ENCODE measurements at regions not wholly inside any gene's neighbourhood (a gene's known extent, or its start where the extent isn't known, plus 50 kb on each side); places are given as distances from the start of the nearest gene placed in this dataset.
A peak's percentile ranks its signal among the peaks of the same experiment; 100 is the strongest.
"Not testable (repeated sequence)": the region's sequence is repeated elsewhere in the genome, so short reads cannot be mapped to it uniquely, and the experiment has no call there.

- DNase-seq (ENCODE audit: low spot score) (no peak), FAIRE-seq (no peak)
Observed at GRCh38 chr3:4069796-4070195, 233.4 kb upstream of the SETMAR start.

GRCh38 chr3:4071481-4072184 is 231.5 kb upstream of the SETMAR start:
- DNase-seq (ENCODE audit: low spot score) (no peak), FAIRE-seq (peak; percentile 59)

DNA sequence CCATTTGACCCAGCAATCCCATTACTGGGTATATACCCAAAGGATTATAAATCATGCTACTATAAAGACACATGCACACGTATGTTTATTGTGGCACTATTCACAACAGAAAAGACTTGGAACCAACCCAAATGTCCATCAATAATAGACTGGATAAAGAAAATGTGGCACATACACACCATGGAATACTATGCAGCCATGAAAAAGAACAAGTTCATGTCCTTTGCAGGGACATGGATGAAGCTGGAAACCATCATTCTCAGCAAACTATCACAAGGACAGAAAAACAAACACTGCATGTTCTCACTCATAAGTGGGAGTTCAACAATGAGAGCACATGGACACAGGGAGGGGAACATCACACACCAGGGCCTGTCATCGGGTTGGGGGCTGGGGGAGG is 225.9 kb upstream of the SETMAR start:
- FAIRE-seq; DNase-seq (ENCODE audit: low spot score): not testable (repeated sequence)

DNA sequence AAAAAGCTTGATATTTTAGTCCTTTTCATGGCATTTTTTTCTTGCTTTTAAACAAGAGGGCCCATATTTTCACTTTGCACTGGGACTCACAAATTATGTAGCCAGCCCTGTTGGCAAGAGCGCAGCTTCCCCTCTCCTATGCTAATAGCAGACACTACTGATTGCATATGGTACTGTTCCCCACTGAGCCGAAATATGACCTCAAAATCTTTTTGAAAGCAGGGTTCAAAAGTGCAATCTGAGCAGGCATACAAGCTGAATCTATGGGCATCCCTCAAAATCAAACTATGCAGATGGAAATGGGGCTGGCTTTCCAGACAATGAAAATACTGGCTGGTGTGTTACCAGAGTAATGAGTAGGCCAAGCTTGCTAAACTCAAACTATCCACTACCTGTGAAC is 225.2 kb upstream of the SETMAR start:
- DNase-seq (ENCODE audit: low spot score) (no peak), FAIRE-seq (no peak)

DNA sequence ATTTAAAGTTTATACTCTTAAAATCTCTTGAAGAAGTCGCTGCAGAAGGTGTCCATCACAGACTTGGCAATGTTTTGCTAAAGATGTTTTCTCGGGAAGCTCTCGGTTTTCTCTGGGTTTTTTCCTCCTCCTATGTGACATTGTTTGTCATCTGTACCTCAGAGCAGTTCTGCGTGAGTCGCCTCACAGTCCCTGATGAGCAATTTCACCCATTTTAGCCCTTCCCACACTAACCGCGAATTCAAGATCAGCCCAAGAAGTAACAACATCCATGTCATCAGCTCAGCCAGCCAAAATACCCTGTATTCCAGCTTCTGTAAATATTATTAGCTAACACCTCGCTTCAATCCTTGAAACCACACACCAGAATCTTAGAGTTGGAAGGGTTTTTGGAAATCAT is 224.3 kb upstream of the SETMAR start:
- FAIRE-seq: no peak
- DNase-seq (ENCODE audit: low spot score): no peak

DNA sequence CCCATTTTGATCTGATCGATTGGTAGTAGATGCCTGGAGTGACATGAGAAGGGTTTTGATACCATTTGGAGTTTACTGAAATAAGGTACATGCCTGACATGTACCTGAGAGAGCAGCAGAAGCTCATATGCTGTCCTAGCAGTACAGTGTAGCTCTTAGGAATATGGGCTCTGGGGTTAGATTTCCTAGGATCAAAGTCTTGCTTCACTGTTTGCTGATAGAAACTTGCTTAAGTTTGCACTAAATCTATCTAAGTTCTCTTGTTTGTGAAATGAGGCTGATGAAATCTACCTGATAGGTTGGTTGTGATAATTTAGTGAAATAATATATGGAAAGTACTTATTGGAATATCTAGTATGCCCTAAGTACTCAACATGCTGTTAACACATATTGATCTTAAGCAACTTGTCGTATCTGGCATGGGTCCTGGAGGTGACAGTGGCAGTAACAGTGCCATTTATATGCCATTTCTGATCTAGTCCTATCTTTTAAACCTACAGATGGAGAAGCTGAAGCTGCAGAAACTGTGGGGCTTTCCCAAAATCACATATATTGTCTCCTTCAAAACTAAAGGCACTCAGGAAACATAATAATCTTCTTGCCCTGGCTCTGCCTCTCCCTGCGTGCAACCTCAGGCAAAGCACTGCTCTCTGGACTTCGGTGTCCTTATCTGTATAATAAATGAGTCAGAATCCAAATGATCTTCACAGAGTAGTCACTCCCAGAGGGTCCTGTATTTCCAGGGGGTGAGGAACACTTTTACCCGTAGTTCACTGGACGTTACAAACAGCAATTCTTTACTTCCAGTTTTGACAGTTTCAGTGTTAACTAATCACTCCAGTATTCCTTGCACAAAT is 223.6 kb upstream of the SETMAR start:
- DNase-seq (ENCODE audit: low spot score): no peak
- FAIRE-seq: no peak

- DNase-seq (ENCODE audit: low spot score) (no peak), FAIRE-seq (no peak)
Observed at GRCh38 chr3:4083225-4084015, 219.7 kb upstream of the SETMAR start.

GRCh38 chr3:4084271-4084670 is 218.9 kb upstream of the SETMAR start:
- FAIRE-seq: no peak
- DNase-seq (ENCODE audit: low spot score): no peak

- FAIRE-seq; DNase-seq (ENCODE audit: low spot score): not testable (repeated sequence)
Observed at GRCh38 chr3:4086662-4087061, 216.5 kb upstream of the SETMAR start.

DNA sequence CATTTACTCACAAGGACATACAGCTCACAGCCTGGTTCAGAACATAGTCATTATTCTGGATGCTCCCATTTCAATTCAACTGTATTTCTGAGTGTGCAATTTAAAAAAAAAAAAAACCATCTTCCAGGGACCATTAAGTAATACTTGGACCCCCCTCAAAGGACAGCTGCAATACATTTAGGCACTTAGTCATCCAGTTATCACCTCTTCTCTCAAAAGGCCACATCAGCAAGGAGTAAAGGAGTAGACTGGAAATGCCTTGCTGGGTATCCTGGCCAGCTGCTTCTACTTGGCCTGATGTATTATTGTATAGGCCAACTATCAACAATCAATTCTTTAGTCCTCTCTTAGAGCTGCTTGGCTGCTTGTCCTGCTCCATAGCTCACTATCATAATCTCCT is 211.4 kb upstream of the SETMAR start:
- FAIRE-seq (no peak), DNase-seq (ENCODE audit: low spot score) (no peak)

DNA sequence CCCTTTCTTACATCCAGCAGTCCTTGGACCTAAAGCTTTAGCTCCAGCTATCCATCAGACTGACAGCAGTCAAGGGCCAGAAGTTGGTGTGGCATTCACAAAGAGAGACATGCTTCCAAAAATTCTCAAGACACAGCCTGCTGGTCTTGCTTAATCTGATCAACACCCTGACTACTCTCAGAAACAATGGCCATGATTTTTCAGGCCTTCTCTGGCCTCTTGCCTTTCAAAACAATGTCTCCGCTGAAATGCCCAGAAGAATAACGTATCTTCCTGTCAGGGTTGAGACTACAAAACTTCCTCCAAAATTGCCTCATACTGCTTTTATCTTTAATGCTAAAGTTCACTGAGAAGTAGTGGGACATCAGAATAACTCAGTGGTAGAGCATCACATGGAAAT is 205.4 kb upstream of the SETMAR start:
- DNase-seq (ENCODE audit: low spot score) (no peak), FAIRE-seq (peak; percentile 20)

- FAIRE-seq: no peak
- no peak for DNase-seq (ENCODE audit: low spot score)
Observed at GRCh38 chr3:4099607-4100006, 203.6 kb upstream of the SETMAR start.

GRCh38 chr3:4107430-4107829 is 195.7 kb upstream of the SETMAR start:
- peak; percentile 16 for DNase-seq (ENCODE audit: low spot score)
- FAIRE-seq: no peak

- FAIRE-seq (no peak), DNase-seq (ENCODE audit: low spot score) (no peak)
Observed at GRCh38 chr3:4113811-4114522, 189.2 kb upstream of the SETMAR start.

GRCh38 chr3:4119119-4119518 is 184.1 kb upstream of the SETMAR start:
- DNase-seq (ENCODE audit: low spot score): no peak

DNA sequence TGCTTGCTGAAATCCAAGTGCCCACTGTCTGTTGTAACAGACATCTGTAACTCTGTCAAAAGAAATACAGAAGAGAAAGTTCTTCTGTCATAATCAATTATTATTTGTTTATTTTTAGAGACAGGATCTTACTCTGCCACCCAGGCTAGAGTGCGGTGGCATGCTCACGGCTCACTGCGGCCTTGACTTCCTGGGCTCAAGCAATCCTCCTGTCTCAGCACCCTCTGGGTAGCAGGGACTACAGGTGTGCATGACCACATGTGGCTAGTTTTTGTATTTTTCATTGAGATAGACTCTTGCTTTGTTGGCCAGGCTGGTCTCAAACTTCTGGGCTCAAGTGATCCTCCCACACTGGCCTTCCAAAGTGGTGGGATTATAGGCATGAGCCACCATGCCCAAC is 177.6 kb upstream of the SETMAR start:
- DNase-seq (ENCODE audit: low spot score): no peak

More at GRCh38 chr3:4119119-4119518, 184.1 kb upstream of the SETMAR start:
- FAIRE-seq: no peak

GRCh38 chr3:4138150-4138785 is 164.9 kb upstream of the SETMAR start:
- FAIRE-seq: no peak
- no peak for DNase-seq (ENCODE audit: low spot score)

More for the DNA sequence above, 177.6 kb upstream of the SETMAR start:
- no peak for FAIRE-seq

- FAIRE-seq (no peak), DNase-seq (ENCODE audit: low spot score) (no peak)
Observed at GRCh38 chr3:4138786-4139431, 164.3 kb upstream of the SETMAR start.

DNA sequence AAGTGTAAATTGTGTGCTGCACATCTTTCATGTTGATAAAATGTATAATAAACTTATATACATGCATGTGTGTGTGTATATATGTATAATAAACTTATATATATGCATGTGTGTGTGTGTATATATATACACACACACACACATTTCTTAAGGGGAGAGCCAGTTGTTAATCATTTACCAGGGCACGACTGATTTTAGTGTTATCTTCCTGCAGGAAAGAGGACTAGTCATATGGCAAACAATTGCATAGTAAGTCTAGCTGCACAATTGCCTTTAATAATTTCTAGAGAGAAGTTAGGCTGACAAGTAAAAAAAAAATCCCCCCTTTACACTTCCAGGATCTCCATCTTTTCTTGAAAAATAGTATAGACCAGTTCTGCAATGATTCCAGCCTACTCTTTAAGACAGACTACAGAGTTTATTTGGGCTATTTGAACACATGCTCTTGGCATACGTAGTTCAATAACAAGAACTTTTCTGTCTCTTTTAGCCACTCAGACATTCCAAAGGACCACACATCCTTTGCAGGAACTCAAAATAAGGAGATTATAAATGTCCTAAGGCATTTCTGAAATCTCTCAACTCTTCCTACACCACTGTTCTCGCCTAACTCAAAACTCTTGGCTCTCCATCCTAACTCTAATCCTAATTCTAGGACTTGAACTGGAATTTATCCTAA is 163.6 kb upstream of the SETMAR start:
- FAIRE-seq (no peak), DNase-seq (ENCODE audit: low spot score) (no peak)

DNA sequence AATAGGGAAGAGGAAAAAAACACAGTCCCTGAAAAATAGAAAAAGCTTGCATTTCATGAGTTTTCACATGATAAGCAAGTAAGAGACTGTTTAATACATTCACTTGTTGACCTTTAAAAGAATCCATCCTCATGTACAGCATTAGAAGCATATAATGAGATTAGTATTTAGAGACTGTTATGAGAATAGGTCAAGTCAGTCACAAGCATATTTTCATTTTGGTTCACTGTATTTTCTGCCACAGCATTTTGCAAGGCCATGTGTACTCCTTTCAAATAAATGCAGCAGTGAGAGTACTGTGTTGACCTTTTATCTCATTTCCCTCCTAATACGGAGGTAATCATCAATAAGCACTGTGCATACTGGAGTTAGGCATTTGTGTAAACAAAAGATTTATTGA is 162.2 kb upstream of the SETMAR start:
- no peak for FAIRE-seq
- no peak for DNase-seq (ENCODE audit: low spot score)
